H1 (cell line): ENCODE measurements at regions not wholly inside any gene's neighbourhood (a gene's known extent, or its start where the extent isn't known, plus 50 kb on each side); places are given as distances from the start of the nearest gene placed in this dataset.

Experiments used
- CTCF ChIA-PET: fragments of 300-600 bp; sonication (Branson Sonifier 250); formaldehyde crosslinking; loops from one replicate; lab custom pipeline; 2021; ENCODE audit not compliant: partially characterized antibody; lab: Charles Lee
- POLR2A ChIA-PET: fragments of 300-600 bp; sonication (Branson Sonifier 250); formaldehyde crosslinking; loops from one replicate; lab custom pipeline; 2021; ENCODE audit warnings: inconsistent platforms; ENCODE audit not compliant: partially characterized antibody; lab: Charles Lee
- DNase-seq, 2 experiments: peaks; one replicate each; pipeline versions ENCODE4 v3.0.0 to v3.0.0-alpha.2; 2010 to 2022; ENCODE audit warnings: low spot score in 2 of 2, low read depth in 1 of 2, mixed read lengths in 1 of 2
- FAIRE-seq: peaks from 2 replicates; lab custom pipeline; 2011; peaks lifted over from hg19 to GRCh38; lab: Jason Lieb, UNC
- H2AFZ ChIP-seq: 2 replicates; pipeline ENCODE4 v1.8.1; 2012; ENCODE audit warnings: low read length, inconsistent platforms
- H2AK5ac ChIP-seq: 2 replicates; pipeline ENCODE4 v1.6.1; 2013; ENCODE audit warnings: low read depth, low read length
- H2BK120ac ChIP-seq: replicated peaks from 2 replicates; pipeline ENCODE3; 2013; ENCODE audit warnings: low read depth, low read length, inconsistent platforms
- H2BK12ac ChIP-seq: 2 replicates; pipeline ENCODE4 v1.6.1; 2013; ENCODE audit warnings: low read depth, low read length
- H2BK15ac ChIP-seq: 2 replicates; pipeline ENCODE4 v1.6.1; 2013; ENCODE audit warnings: low read length
- H2BK20ac ChIP-seq: 2 replicates; pipeline ENCODE4 v1.6.1; 2013; ENCODE audit warnings: low read length
- H2BK5ac ChIP-seq: 2 replicates; pipeline ENCODE4 v1.6.1; 2013; ENCODE audit warnings: low read depth, low read length
- H3K14ac ChIP-seq: 2 replicates; pipeline ENCODE4 v1.6.1; 2013; ENCODE audit warnings: inconsistent platforms; ENCODE audit not compliant: insufficient read length
- H3K18ac ChIP-seq: 2 replicates; pipeline ENCODE4 v1.6.1; 2013; ENCODE audit warnings: low read length; ENCODE audit errors: extremely low read depth
- H3K23ac ChIP-seq: 2 replicates; pipeline ENCODE4 v1.6.1; 2013; ENCODE audit warnings: inconsistent platforms; ENCODE audit not compliant: insufficient read length
- H3K23me2 ChIP-seq: 2 replicates; pipeline ENCODE4 v1.6.1; 2013; ENCODE audit warnings: low read depth, low read length
- H3K27ac ChIP-seq: 2 replicates; pipeline ENCODE4 v1.6.1; 2011; ENCODE audit warnings: low read depth, low read length, inconsistent platforms
- H3K27me3 ChIP-seq, 4 experiments: replicated peaks in 1 of 4; 1 replicate in 1 of 4; 2 replicates in 3 of 4; pipeline versions ENCODE4 v1.6.1 to v1.8.1; 2011 to 2013; ENCODE audit warnings: low read length in 3 of 4, mild to moderate bottlenecking in 3 of 4, inconsistent platforms in 2 of 4, mixed read lengths in 2 of 4, moderate library complexity in 1 of 4; ENCODE audit not compliant: control insufficient read depth in 3 of 4, insufficient read depth in 3 of 4; ENCODE audit errors: extremely low read depth in 1 of 4
- H3K36me3 ChIP-seq, 4 experiments: 2 replicates each; pipeline versions ENCODE4 v1.6.1 to v1.8.1; 2011 to 2013; ENCODE audit warnings: mild to moderate bottlenecking in 4 of 4, low read length in 3 of 4, moderate library complexity in 2 of 4, control low read depth in 1 of 4, inconsistent platforms in 1 of 4; ENCODE audit not compliant: insufficient read depth in 4 of 4, control insufficient read depth in 2 of 4
- H3K4ac ChIP-seq: replicated peaks from 2 replicates; pipeline ENCODE3; 2013; ENCODE audit warnings: low read length, low read depth, mixed read lengths, inconsistent platforms; ENCODE audit not compliant: insufficient read length
- H3K4me1 ChIP-seq, 4 experiments: replicated peaks in 1 of 4; 1 replicate in 1 of 4; 2 replicates in 3 of 4; pipeline versions ENCODE4 v1.6.1 to v1.8.1; 2011 to 2013; ENCODE audit warnings: low read length in 3 of 4, inconsistent platforms in 2 of 4, mixed read lengths in 1 of 4; ENCODE audit not compliant: insufficient read depth in 4 of 4, control insufficient read depth in 3 of 4
- H3K4me2 ChIP-seq, 2 experiments: 2 replicates each; pipeline versions ENCODE4 v1.6.1 to v1.8.1; 2011 to 2013; ENCODE audit warnings: low read depth in 2 of 2, low read length in 2 of 2, control low read depth in 1 of 2, inconsistent platforms in 1 of 2, mild to moderate bottlenecking in 1 of 2; ENCODE audit not compliant: insufficient read depth in 1 of 2
- H3K4me3 ChIP-seq, 4 experiments: fragments of 200-600, 300-600 bp in 1 of 4; sonication (generic), shearing (Covaris generic), sonication (Bioruptor Twin) in 1 of 4; 2 replicates each; pipeline versions ENCODE4 v1.5.1 to v1.8.1; 2011 to 2016; ENCODE audit warnings: low read length in 4 of 4, low read depth in 3 of 4, control low read depth in 2 of 4, inconsistent platforms in 2 of 4, mild to moderate bottlenecking in 2 of 4, mixed read lengths in 1 of 4, moderate library complexity in 1 of 4; ENCODE audit not compliant: insufficient read depth in 2 of 4; ENCODE audit errors: extremely low read depth in 1 of 4
- H3K56ac ChIP-seq: replicated peaks from 2 replicates; pipeline ENCODE3; 2013; ENCODE audit warnings: low read depth, mild to moderate bottlenecking, mixed read lengths, low read length, inconsistent platforms; ENCODE audit not compliant: insufficient read length
- H3K79me1 ChIP-seq: 2 replicates; pipeline ENCODE4 v1.6.1; 2013; ENCODE audit warnings: low read depth, low read length, control low read depth
- H3K79me2 ChIP-seq, 2 experiments: 2 replicates each; pipeline versions ENCODE4 v1.6.1 to v1.8.1; 2012 to 2013; ENCODE audit warnings: low read length in 2 of 2, mild to moderate bottlenecking in 2 of 2, inconsistent platforms in 1 of 2; ENCODE audit not compliant: insufficient read depth in 2 of 2, control insufficient read depth in 1 of 2
- H3K9ac ChIP-seq, 4 experiments: replicated peaks in 1 of 4; 1 replicate in 1 of 4; 2 replicates in 3 of 4; pipeline versions ENCODE4 v1.6.1 to v1.8.1; 2011 to 2013; ENCODE audit warnings: low read depth in 3 of 4, low read length in 3 of 4, control low read depth in 2 of 4, mild to moderate bottlenecking in 2 of 4, moderate library complexity in 2 of 4, inconsistent platforms in 1 of 4; ENCODE audit errors: extremely low read depth in 1 of 4
- H3K9me3 ChIP-seq, 2 experiments: 2 replicates each; pipeline versions ENCODE4 v1.6.1 to v1.8.1; 2012 to 2013; ENCODE audit warnings: mild to moderate bottlenecking in 2 of 2, moderate library complexity in 2 of 2, control low read depth in 1 of 2, inconsistent platforms in 1 of 2, low read depth in 1 of 2, low read length in 1 of 2, mixed read lengths in 1 of 2; ENCODE audit not compliant: insufficient read depth in 2 of 2
- H4K20me1 ChIP-seq, 2 experiments: replicated peaks in 1 of 2; 2 replicates each; pipeline versions ENCODE3 to v1.8.1; 2011 to 2013; ENCODE audit warnings: inconsistent platforms in 2 of 2, low read length in 2 of 2, mild to moderate bottlenecking in 1 of 2; ENCODE audit not compliant: insufficient read depth in 2 of 2, control insufficient read depth in 1 of 2
- H4K5ac ChIP-seq: 2 replicates; pipeline ENCODE4 v1.6.1; 2013; ENCODE audit warnings: low read length, low read depth, mixed read lengths, inconsistent platforms; ENCODE audit not compliant: insufficient read length
- H4K8ac ChIP-seq: 2 replicates; pipeline ENCODE4 v1.8.0; 2013; ENCODE audit warnings: mild to moderate bottlenecking, moderate library complexity, low read length, inconsistent platforms; ENCODE audit not compliant: insufficient read depth; ENCODE audit errors: extremely low read depth
- H4K91ac ChIP-seq: replicated peaks from 2 replicates; pipeline ENCODE3; 2013; ENCODE audit warnings: low read length, mixed read lengths, inconsistent platforms; ENCODE audit not compliant: insufficient read length
- BCL11A ChIP-seq, 2 experiments: IDR thresholded peaks; one replicate each; pipeline ENCODE4 v1.6.1; 2011; ENCODE audit warnings: low read depth in 2 of 2, low read length in 2 of 2, mild to moderate bottlenecking in 2 of 2
- CBX5 ChIP-seq: fragments of 300-800, 300-1000 bp; sonication (generic); IDR thresholded peaks from 2 replicates; pipeline ENCODE4 v1.7.1; 2016; ENCODE audit warnings: antibody characterized with exemption, low read length, low read depth
- EGR1 ChIP-seq: IDR thresholded peaks from 2 replicates; pipeline ENCODE4 v1.6.1; 2011; ENCODE audit warnings: low read depth, low read length, borderline replicate concordance
- FOSL1 ChIP-seq: IDR thresholded peaks from 2 replicates; pipeline ENCODE4 v1.6.1; 2011; ENCODE audit warnings: mild to moderate bottlenecking, low read depth, low read length, moderate library complexity; ENCODE audit not compliant: insufficient read depth
- KDM1A ChIP-seq: fragments of 200-600, 300-600 bp; sonication (generic); IDR thresholded peaks from 2 replicates; pipeline ENCODE4 v1.7.1; 2016; ENCODE audit warnings: mild to moderate bottlenecking, low read length, borderline replicate concordance
- SAP30 ChIP-seq: fragments of 300-600 bp; sonication (generic); IDR thresholded peaks from 2 replicates; pipeline ENCODE4 v1.7.1; 2012; ENCODE audit warnings: low read length, moderate library complexity, mild to moderate bottlenecking, inconsistent platforms; ENCODE audit not compliant: insufficient read depth, insufficient replicate concordance
- SP1 ChIP-seq: IDR thresholded peaks from 2 replicates; pipeline ENCODE4 v1.6.1; 2011; ENCODE audit warnings: low read depth, low read length
- SP2 ChIP-seq: IDR thresholded peaks from 2 replicates; pipeline ENCODE4 v1.6.1; 2012; ENCODE audit warnings: mild to moderate bottlenecking, low read length, inconsistent platforms
- SRF ChIP-seq: IDR thresholded peaks from 2 replicates; pipeline ENCODE4 v1.6.1; 2011; ENCODE audit warnings: mild to moderate bottlenecking, low read depth, low read length, moderate library complexity
- TEAD4 ChIP-seq: IDR thresholded peaks from 2 replicates; pipeline ENCODE4 v1.6.1; 2012; ENCODE audit warnings: low read depth, low read length, inconsistent platforms, mixed read lengths
- WGBS, 2 experiments: shearing (Covaris generic) in 1 of 2; methylation state at CpG; one replicate each; pipeline versions ENCODE4 v1.1.6 to v1.1.7; 2013 to 2015; ENCODE audit warnings: low lambda C conversion rate in 2 of 2, mixed read lengths in 2 of 2, inconsistent platforms in 1 of 2, low coverage in 1 of 2, missing lambda C conversion rate in 1 of 2; ENCODE audit not compliant: insufficient replicate concordance in 2 of 2, insufficient coverage in 1 of 2, insufficient read length in 1 of 2; ENCODE audit errors: extremely low coverage in 1 of 2, missing lambda C conversion rate in 1 of 2; 5-methylcytosine and 5-hydroxymethylcytosine counted together
- TF ChIP-seq, protein P1 (sequence below): IDR thresholded peaks from 2 replicates; pipeline ENCODE4 v1.6.1; 2012; ENCODE audit warnings: low read length, inconsistent platforms
- TF ChIP-seq, protein P2 (sequence below): IDR thresholded peaks from 2 replicates; pipeline ENCODE4 v1.6.1; 2011; ENCODE audit warnings: low read length, improper control_type of control experiment

DNA sequence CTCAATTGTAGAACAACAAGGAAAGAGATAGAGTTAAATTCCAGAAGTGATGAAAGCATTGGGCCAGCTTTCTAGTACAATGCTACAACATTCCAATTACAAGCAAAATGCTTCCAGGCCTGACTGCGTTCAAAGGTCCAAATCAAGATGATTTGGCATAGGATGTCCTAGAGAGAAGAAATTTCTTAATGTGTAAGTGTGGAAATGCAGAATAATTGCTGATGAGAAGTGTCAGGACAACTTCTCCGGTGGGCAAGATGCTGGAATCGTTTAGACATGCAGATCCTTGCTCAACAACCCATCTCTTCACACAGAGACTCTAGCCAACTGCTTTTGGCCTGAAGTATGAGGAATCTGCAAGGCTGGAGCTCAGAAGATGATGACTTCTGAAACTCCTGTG, 71.1 kb upstream of the PDZRN3 start:
- no peak overlapping the region for H2BK5ac ChIP-seq
- H3K27me3 ChIP-seq, result no peaks in the 10 kb centered on the region
- H3K4me2 ChIP-seq, result no peak overlapping the region
- H3K4me3 ChIP-seq, result no peak overlapping the region
- no peaks in the 10 kb centered on the region for H3K79me2 ChIP-seq
- no peak overlapping the region for H2AFZ ChIP-seq
- no peak overlapping the region for H2BK12ac ChIP-seq
- H3K18ac ChIP-seq, result no peak overlapping the region
- DNase-seq, result no peak
- H2BK20ac ChIP-seq, result no peak overlapping the region
- H3K4me1 ChIP-seq, result no peaks in the 10 kb centered on the region
- H3K79me1 ChIP-seq, result no peaks in the 10 kb centered on the region
- no peaks in the 10 kb centered on the region for H4K20me1 ChIP-seq
- H2BK120ac ChIP-seq, result no peak overlapping the region
- H3K23ac ChIP-seq, result no peak overlapping the region
- no peak for FAIRE-seq
- POLR2A ChIA-PET, result no interaction called here
- no peaks in the 10 kb centered on the region for H3K23me2 ChIP-seq
- no peak overlapping the region for H3K9ac ChIP-seq
- 91% methylated on average over 3 of the region's 3 CpGs; no CpG with 5 or more reads in 1 of the 2 experiments for WGBS, 2 experiments
- no peak overlapping the region for H4K8ac ChIP-seq
- H3K9me3 ChIP-seq, result no peaks in the 10 kb centered on the region
- no peaks in the 10 kb centered on the region for H3K36me3 ChIP-seq
- no peak overlapping the region for H3K14ac ChIP-seq
- no peak overlapping the region for H3K27ac ChIP-seq
- H3K4ac ChIP-seq, result no peak overlapping the region
- H4K5ac ChIP-seq, result no peak overlapping the region
- CTCF ChIA-PET, result interaction anchor here (1.3 to 1.5 kb wide), 2 partner anchors 73 to 194 kb away, joined by 3 to 4 read pairs; no protein-coding TSS in a partner anchor
- no peak overlapping the region for H2BK15ac ChIP-seq
- H3K56ac ChIP-seq, result no peak overlapping the region
- no peak overlapping the region for H4K91ac ChIP-seq
- H2AK5ac ChIP-seq, result no peak overlapping the region
- TF ChIP-seq SP1, result no peak
- TF ChIP-seq SRF, result no peak
- no peak for TF ChIP-seq KDM1A
- TF ChIP-seq, protein P1, sequence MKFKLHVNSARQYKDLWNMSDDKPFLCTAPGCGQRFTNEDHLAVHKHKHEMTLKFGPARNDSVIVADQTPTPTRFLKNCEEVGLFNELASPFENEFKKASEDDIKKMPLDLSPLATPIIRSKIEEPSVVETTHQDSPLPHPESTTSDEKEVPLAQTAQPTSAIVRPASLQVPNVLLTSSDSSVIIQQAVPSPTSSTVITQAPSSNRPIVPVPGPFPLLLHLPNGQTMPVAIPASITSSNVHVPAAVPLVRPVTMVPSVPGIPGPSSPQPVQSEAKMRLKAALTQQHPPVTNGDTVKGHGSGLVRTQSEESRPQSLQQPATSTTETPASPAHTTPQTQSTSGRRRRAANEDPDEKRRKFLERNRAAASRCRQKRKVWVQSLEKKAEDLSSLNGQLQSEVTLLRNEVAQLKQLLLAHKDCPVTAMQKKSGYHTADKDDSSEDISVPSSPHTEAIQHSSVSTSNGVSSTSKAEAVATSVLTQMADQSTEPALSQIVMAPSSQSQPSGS, result no peak
- no peak for TF ChIP-seq BCL11A (IDR thresholded peaks at IDR 0.05; ENCODE audit: low read depth in 2 of 2, low read length in 2 of 2)
- TF ChIP-seq, protein P2, sequence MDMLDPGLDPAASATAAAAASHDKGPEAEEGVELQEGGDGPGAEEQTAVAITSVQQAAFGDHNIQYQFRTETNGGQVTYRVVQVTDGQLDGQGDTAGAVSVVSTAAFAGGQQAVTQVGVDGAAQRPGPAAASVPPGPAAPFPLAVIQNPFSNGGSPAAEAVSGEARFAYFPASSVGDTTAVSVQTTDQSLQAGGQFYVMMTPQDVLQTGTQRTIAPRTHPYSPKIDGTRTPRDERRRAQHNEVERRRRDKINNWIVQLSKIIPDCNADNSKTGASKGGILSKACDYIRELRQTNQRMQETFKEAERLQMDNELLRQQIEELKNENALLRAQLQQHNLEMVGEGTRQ, result no peak
- no peak for TF ChIP-seq TEAD4
- TF ChIP-seq FOSL1, result no peak
- no peak for TF ChIP-seq SP2
- TF ChIP-seq EGR1, result no peak
- no peak for TF ChIP-seq SAP30
- TF ChIP-seq CBX5, result no peak
